Lower leg skin (tissue), 4 donors: ENCODE measurements at regions not wholly inside any gene's neighbourhood (a gene's known extent, or its start where the extent isn't known, plus 50 kb on each side); places are given as distances from the start of the nearest gene placed in this dataset.
"Not testable (repeated sequence)": the region's sequence is repeated elsewhere in the genome, so short reads cannot be mapped to it uniquely, and the experiment has no call there.

Experiments used
- DNase-seq, 2 donors: peaks; one replicate each; pipeline ENCODE4 v3.0.0-alpha.2; 2019; ENCODE audit warnings: low spot score in 2 of 2
- H3K4me3 ChIP-seq: fragments of 200-600 bp; sonication (generic); 2 replicates; pipeline ENCODE4 v1.5.1; 2017; ENCODE audit warnings: mild to moderate bottlenecking, low read depth; ENCODE audit not compliant: poor library complexity, severe bottlenecking
- CTCF ChIP-seq, 3 donors: fragments of 450-650 bp; IDR thresholded peaks; one replicate each; pipeline ENCODE4 v1.5.1; 2016; ENCODE audit warnings: antibody characterized with exemption in 3 of 3, mild to moderate bottlenecking in 3 of 3, moderate library complexity in 2 of 3
- POLR2A ChIP-seq, 2 donors: fragments of 450-650 bp; IDR thresholded peaks; one replicate each; pipeline ENCODE4 v1.6.1; 2016 to 2017; ENCODE audit warnings: antibody characterized with exemption in 2 of 2, mild to moderate bottlenecking in 1 of 2, moderate library complexity in 1 of 2
- WGBS, 2 donors: methylation state at CpG; one replicate each; pipeline ENCODE4 v1.1.5; 2018; 5-methylcytosine and 5-hydroxymethylcytosine counted together
- intact Hi-C: fragments of 100-400 bp; cut with DNase I; formaldehyde crosslinking; loops from one replicate; pipeline ENCODE4 v1.15.0; 2023; ENCODE audit warnings: low total_unique reads

DNA sequence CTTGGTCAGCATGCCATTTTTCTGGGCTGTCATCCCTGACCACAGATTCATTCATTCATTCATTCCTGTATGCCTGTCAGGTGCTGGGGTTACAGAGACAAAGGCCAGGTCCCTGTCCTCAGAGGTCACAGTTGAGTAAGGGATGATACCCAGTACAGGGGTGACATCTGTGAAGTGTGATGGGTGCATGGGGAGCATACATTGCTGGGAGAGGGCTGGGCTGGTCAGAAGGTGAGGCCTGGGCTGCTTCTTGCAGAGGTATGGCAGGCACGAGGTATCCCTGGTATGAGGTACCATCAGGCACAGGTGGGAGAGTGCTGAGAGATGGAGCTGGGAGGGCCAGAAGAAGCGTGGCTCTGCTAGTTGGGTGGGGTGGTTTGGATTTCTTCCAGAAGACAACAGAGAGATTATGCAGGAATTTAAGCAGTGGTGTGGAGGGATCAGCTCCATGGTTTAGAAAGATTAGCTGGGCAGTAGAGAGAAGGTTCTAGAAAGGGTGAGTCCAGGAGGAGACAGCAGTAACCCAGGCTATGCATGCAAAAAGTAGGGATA lies 181.9 kb upstream of the HAAO start:
- no peak for DNase-seq
- intact Hi-C loops: loop anchor here (10.0 kb wide), 1 partner anchor 251 kb away; the partner anchor contains the start of gene ZFP36L2
- WGBS, 2 donors: 39 to 54% methylated on average over 2 of the region's 2 CpGs
- TF ChIP-seq POLR2A (IDR thresholded peaks at IDR 0.05) (no peak), CTCF (IDR thresholded peaks at IDR 0.05) (no peak)
- no peak overlapping the region for H3K4me3 ChIP-seq

GRCh38 chr2:42973726-42974125 lies 181.3 kb upstream of the HAAO start:
- H3K4me3 ChIP-seq: no peak overlapping the region
- 86 to 90% methylated on average over 3 of the region's 3 CpGs for WGBS, 2 donors
- DNase-seq: no peak
- intact Hi-C loops: loop anchor here (10.0 kb wide), 1 partner anchor 251 kb away; the partner anchor contains the start of gene ZFP36L2
- TF ChIP-seq POLR2A (IDR thresholded peaks at IDR 0.05) (no peak), CTCF (IDR thresholded peaks at IDR 0.05) (no peak)

DNA sequence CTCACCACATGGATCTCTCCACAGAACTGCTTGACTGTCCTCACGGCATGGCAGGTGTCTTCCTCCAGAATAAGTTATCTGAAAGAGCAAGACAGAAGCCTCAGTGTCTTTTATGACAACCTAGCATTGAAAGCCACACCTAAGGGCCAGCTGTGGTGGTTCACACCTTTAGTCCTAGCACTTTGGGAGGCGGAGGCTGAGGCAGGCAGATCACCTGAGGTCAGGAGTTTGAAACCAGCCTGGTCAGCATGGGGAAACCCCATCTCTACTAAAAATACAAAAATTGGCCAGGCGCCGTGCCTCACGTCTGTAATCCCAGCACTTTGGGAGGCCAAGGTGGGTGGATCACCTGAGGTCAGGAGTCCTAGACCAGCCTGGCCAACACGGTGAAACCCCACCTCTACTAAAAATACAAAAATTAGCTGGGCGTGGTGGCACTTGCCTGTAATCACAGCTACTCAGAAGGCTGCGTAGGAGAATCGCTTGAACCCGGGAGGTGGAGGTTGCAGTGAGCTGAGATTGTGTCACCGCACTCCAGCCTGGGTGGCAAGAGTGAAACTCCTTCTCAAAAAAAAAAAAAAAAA lies 180.6 kb upstream of the HAAO start:
- not testable (repeated sequence) for DNase-seq, H3K4me3 ChIP-seq
- intact Hi-C loops: loop anchor here (10.0 kb wide), 1 partner anchor 252 kb away; the partner anchor contains the start of gene ZFP36L2
- WGBS, 2 donors: 86 to 94% methylated on average over 11 of the region's 11 CpGs

GRCh38 chr2:42971947-42972736 lies 179.8 kb upstream of the HAAO start:
- 53% methylated on average over 7 of the region's 7 CpGs for WGBS, 2 donors
- TF ChIP-seq POLR2A (IDR thresholded peaks at IDR 0.05) (no peak), CTCF (IDR thresholded peaks at IDR 0.05) (no peak)
- H3K4me3 ChIP-seq: no peak overlapping the region
- intact Hi-C loops: loop anchor here (10.0 kb wide), 1 partner anchor 253 kb away; the partner anchor contains the start of gene ZFP36L2
- no peak for DNase-seq

GRCh38 chr2:42971381-42971780 lies 179.0 kb upstream of the HAAO start:
- intact Hi-C loops: loop anchor here (10.0 kb wide), 1 partner anchor 253 kb away; the partner anchor contains the start of gene ZFP36L2
- TF ChIP-seq CTCF (IDR thresholded peaks at IDR 0.05): no peak
- TF ChIP-seq POLR2A (IDR thresholded peaks at IDR 0.05): no peak
- DNase-seq: no peak
- H3K4me3 ChIP-seq: no peak overlapping the region
- WGBS, 2 donors: 78 to 91% methylated on average over 8 of the region's 8 CpGs

GRCh38 chr2:42970151-42970550 lies 177.8 kb upstream of the HAAO start:
- no peak for DNase-seq
- no peak for TF ChIP-seq POLR2A (IDR thresholded peaks at IDR 0.05)
- TF ChIP-seq CTCF (IDR thresholded peaks at IDR 0.05): no peak
- WGBS, 2 donors: 88 to 96% methylated on average over 3 of the region's 3 CpGs
- H3K4me3 ChIP-seq: no peak overlapping the region
- intact Hi-C loops: loop anchor here (10.0 kb wide), 1 partner anchor 255 kb away; the partner anchor contains the start of gene ZFP36L2
